NCI-H82 treated with DMSO at 0.1 percent for 48 hours (cell line): ENCODE measurements at regions not wholly inside any gene's neighbourhood (a gene's known extent, or its start where the extent isn't known, plus 50 kb on each side); places are given as distances from the start of the nearest gene placed in this dataset.

Source experiments
- DNase-seq: peaks from one replicate; lab custom pipeline; 2025; ENCODE audit not compliant: unreplicated experiment; lab: John Stamatoyannopoulos, UW

DNA sequence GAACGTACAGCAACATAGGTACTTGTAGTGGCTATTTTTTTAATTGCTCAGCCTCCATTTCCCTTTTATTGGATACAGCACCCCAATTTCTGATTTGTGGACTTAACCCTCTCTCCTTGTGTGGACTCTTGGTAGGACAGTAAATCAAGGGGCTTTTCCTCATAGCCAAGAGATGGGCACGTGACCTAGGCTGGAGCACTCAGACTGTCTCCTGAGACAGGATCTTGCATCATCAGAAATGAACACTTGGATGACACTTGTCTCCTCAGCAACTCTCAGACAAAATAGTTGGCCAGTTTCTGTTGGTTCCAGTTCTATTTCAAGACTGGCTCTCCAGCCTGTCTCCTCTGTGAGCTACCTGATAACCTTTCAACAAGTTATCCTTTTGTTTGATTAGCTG is 112.9 kb upstream of the ZNF678 start:
- DNase-seq, result no peak

DNA sequence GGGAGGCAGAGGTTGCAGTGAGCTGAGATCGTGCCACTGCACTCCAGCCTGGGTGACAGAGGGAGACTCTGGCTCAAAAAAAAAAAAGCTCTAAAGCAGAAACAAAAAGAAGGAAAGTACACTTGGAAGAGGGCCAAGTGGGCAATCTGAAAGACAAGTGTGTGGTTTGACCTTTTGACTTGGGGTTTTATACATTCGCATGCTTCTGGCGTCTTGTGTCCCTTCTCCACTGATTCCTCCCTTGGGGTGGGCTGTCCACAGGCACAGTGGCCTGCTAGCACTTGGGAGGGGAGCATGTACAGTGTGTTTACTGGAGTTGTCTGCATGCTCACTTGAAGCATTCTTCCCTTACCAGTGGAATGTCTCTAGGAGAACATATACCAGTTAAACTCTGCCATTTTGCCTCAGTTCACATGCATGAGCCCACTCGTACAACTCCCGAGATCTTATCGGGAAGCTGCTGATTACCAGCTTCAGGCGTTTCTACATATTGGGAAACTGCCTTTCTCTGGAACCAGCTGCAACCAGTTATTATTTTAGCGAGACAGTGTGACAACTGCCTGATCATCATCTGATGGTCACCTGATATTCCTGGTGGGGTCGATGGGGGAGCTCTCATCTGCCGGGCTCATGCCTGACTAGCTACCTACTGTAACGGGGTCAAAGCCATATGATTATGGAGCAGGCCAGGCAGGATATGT is 113.5 kb upstream of the ZNF678 start:
- DNase-seq, result no peak

DNA sequence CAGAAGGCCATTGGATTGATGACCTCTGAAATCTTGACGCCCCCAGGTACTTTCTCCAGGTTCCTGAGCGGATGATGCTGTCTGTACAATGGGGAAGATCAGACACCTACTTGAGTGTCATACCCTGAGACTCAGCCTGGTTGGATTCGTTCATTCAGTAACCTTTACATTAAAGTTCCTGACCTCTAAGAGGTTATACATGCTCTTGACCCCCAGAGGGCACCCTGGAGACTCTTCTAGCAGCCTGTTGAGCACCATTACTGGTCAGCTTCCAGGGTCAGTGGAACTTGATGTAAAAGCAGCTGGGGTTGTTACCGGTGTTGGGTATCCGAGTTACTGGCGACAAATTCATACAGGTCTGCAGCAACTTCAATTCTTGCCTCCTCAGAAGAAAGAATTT is 114.3 kb upstream of the ZNF678 start:
- no peak for DNase-seq

DNA sequence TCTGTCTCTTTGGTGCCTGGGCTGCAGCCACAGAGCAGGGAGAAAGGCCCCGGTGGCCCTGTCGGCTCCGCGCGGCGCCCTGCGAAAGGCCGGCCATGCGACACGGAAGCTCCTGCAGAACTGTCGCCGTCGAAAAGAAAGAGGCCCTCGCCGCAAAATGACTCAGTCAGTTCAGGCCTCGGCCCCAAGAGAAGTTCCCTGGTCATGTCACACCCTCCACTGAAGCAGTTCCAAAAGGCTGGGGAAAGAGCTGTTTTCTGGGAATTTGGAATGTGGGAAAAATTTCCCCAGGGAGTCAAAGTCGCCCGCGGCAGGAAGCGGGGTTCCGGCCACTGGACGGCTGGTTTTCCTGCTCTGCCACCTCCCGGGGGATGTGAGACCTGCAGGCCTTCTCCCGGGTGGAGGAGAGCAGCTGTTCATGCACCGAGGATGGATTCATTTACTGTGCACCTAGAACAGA is 115.8 kb upstream of the ZNF678 start:
- DNase-seq, result no peak

GRCh38 chr1:227445746-227446145 is 117.6 kb upstream of the ZNF678 start:
- no peak for DNase-seq

DNA sequence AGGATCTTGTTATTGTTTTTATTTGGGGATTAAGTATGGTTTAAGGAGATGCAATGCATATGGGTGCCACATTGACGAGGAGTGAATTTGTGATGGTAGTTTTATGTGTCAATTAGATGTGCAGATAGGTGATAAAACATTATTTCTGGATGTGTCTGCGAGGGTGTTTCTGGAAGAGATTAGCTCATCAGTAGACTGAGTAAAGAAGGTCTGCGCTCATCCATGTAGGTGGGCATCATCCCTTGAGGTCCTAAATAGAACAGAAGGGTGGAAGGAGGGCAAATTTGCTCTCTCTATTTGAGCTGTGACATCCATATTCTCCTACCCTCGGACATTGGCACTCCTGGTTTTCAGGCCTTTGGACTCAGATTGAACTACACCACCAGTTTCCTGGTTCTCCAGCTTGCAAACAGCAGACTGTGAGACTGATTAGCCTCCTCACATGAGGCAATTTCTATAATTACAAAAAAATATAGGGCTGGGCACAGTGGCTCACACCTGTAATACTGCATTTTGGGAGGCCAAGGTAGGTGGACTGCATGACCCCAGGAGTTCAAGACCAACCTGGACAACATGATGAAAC is 118.2 kb upstream of the ZNF678 start:
- no peak for DNase-seq

GRCh38 chr1:227440182-227440581 is 121.9 kb upstream of the CDC42BPA start:
- DNase-seq, result no peak

- peak; percentile 72 for DNase-seq
Measured at GRCh38 chr1:227437495-227438008, 119.3 kb upstream of the CDC42BPA start.

- DNase-seq, result no peak
Measured at GRCh38 chr1:227434808-227435444, 116.6 kb upstream of the CDC42BPA start.

DNA sequence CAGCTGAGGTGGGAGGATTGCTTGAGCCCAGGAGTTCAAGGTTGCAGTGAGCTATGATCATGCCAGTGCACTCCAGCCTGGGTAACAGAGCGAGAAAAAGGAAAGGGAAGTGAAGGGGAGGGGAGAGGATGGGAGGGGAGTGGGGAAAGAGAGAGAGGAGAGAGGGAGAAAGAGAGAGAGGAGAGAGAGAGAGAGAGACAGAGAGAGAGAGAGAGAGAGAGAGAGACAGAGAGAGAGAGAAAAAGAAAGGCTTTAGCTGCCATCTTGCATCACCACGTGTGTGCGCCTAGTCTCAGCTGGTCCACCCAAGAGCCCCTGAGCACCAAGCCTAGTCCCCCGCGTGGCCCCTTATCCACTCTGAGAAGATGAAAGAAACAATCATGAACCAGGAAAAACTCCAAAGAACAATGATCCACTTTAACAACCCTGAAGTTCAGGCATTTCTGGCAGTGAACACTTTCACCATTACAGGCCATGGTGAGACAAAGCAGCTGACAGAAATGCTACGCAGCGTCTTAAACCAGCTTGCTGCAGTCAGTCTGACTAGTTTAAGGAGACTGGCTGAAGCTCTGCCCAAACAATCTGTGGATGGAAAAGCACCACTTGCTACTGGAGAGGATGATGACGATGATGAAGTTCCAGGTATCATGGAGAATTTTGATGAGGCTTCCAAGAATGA is 115.5 kb upstream of the CDC42BPA start:
- DNase-seq, result no peak

- no peak for DNase-seq
Measured at GRCh38 chr1:227432981-227433380, 114.7 kb upstream of the CDC42BPA start.

GRCh38 chr1:227432181-227432535 is 113.9 kb upstream of the CDC42BPA start:
- DNase-seq, result no peak

- DNase-seq, result peak; percentile 51
Measured at GRCh38 chr1:227429447-227430359, 111.4 kb upstream of the CDC42BPA start.

DNA sequence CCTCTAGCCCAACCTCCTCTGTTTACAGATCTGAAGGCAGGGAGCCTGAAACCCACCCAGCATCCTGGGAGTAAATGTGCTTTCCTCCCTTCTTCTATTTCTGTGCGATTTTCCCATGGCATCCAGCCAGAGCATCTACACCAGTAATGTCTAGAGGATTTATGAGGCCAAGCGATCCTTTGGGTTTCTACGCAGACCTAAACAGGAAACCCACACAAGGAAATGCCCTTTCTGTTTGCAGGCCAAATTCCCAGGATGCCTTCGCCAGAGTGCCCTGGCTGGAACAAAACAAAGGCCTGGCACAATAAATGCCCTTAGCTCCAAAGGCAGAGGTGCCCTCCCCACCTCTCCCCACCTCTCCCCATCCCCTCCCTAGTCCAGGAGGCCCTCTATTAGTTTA is 110.5 kb upstream of the CDC42BPA start:
- DNase-seq, result no peak

DNA sequence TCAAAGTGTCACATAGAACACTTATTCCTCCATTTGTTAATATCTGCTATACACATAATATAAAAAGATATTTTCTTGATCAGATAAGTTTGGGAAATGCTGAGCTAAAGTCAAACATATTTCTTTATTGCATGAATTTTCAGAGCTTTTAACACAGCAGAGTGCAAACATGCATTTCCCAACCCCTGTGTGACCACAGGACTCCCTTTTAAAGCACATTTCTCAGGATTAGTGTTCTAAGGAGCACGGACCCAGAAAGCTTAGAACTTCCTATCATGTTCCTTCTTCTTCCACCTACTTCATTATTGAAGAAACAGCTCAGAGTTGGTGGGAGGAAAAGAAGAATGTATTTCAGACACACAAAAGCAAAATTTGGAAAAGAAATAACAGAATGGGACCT is 109.1 kb upstream of the CDC42BPA start:
- DNase-seq, result no peak

- DNase-seq, result no peak
Measured at GRCh38 chr1:227424953-227425352, 106.7 kb upstream of the CDC42BPA start.

GRCh38 chr1:227424159-227424680 is 105.9 kb upstream of the CDC42BPA start:
- no peak for DNase-seq

GRCh38 chr1:227422581-227422980 is 104.3 kb upstream of the CDC42BPA start:
- DNase-seq, result no peak

- DNase-seq, result no peak
Measured at GRCh38 chr1:227420147-227420546, 101.9 kb upstream of the CDC42BPA start.

- DNase-seq, result no peak
Measured at GRCh38 chr1:227417756-227418480, 99.6 kb upstream of the CDC42BPA start.
